CD4-positive, alpha-beta T cell treated with Interleukin-4 for 1 hour (primary cell): ENCODE measurements at regions not wholly inside any gene's neighbourhood (a gene's known extent, or its start where the extent isn't known, plus 50 kb on each side); places are given as distances from the start of the nearest gene placed in this dataset.

Source experiments
- DNase-seq, 2 donors: peaks; one replicate each; pipeline ENCODE4 v3.0.0-alpha.2; 2020 to 2022

GRCh38 chr5:105740242-105740641 lies 1930.5 kb downstream of the EFNA5 start:
- DNase-seq = no peak

DNA sequence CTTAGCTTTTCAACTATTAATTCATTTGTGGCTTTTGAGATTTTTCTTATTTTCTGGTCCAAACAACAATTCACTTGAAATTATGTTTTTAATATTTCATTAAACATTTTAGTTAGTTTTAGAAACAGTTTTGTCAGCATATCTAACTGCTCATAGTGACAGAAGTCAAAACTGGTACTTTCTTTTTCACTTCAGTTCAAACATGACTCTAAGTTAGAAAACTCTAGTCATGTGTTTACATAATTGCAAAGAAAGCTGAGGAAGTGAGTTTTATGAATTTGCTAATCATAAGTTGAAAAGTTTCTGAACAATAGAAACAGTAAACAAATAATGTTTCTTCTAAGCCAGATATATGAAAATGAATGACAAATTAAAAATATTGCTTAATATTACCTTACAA lies 1931.0 kb downstream of the EFNA5 start:
- no peak for DNase-seq

DNA sequence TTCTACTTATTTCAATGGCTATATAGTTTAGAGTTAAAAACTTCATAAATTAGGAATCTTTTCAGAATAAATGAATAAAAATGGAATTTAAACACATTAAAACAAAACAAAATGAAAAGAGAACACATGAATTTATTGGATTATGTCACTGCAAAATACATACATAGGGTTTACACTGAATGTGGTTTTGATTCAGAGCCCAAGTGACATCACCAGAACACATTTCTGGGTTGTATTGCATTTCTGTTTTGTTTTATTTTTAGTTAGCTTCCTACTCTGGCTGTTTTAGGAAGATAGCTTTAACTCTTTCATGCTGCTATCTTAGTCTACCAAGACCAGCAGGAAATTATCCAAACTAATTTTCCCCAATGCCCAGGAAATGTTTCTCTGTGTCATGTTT lies 1935.0 kb downstream of the EFNA5 start:
- DNase-seq = no peak

- DNase-seq = no peak
These were observed 1939.8 kb downstream of the EFNA5 start for GRCh38 chr5:105730982-105731381.

DNA sequence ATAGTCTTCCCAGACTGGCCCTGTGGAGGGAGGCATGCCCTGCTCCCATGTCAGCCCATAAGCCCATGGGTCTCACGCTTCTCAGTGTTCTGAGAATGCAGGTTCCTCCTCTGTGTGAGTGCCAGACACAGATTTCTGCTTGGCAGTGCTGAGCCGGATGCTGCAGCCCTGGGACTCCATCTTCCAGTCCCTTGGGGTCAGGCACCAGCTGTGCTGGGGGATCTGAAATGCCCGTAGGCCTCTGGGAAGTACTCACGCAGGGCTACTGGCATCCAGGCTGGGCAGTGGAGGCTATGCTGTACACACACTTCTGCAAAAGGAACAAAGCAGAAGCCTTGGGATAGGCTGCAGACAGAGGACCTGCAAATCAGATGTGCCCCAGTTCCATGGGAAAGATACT lies 1944.6 kb downstream of the EFNA5 start:
- no peak for DNase-seq

- no peak for DNase-seq
These were observed 1962.3 kb downstream of the EFNA5 start for GRCh38 chr5:105708442-105708841.

- DNase-seq = no peak
These were observed 1968.4 kb downstream of the EFNA5 start for GRCh38 chr5:105702323-105702722.

GRCh38 chr5:105696440-105696839 lies 1974.3 kb downstream of the EFNA5 start:
- DNase-seq = no peak

DNA sequence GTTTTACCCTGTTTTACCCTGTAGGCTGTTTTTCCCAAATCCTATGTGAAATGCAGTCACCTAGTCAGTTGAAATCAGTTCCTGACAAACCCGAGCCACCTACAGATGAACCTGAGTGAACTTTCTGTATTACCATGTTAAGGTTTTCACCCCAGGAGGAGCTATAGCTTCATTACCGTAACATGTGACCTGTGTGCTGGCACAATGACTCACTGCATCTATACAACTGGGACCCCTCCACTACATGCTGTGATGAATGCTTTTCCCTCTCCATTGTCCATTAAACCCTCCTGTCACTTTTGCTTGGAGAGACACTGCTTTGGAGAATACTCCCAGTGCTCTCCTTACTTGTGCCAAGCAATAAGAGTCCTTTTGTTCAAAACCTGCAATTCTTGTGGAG lies 1974.8 kb downstream of the EFNA5 start:
- DNase-seq = no peak

DNA sequence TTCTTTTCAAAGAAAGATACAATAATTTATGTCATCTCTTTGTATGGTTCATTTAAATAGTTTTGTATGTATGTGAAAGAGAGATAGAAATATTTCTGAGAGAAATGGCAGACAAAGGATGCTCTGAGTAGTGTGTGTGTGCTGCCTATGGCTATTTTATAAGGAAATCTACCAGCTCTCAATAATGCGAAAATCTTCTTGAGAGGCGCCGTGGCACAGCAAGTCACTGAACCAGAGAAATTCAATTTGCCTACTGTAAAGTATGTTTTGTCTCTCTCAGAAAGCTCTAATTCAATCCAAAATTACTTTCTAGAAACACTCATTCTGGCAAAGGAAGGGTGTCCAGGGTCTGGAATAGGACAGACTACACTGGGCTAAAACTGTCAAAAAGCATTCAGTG lies 1981.1 kb downstream of the EFNA5 start:
- no peak for DNase-seq

GRCh38 chr5:105688227-105688792 lies 1982.4 kb downstream of the EFNA5 start:
- no peak for DNase-seq

GRCh38 chr5:105687493-105687892 lies 1983.2 kb downstream of the EFNA5 start:
- DNase-seq = no peak

- DNase-seq = no peak
These were observed 1984.9 kb downstream of the EFNA5 start for GRCh38 chr5:105685884-105686283.

DNA sequence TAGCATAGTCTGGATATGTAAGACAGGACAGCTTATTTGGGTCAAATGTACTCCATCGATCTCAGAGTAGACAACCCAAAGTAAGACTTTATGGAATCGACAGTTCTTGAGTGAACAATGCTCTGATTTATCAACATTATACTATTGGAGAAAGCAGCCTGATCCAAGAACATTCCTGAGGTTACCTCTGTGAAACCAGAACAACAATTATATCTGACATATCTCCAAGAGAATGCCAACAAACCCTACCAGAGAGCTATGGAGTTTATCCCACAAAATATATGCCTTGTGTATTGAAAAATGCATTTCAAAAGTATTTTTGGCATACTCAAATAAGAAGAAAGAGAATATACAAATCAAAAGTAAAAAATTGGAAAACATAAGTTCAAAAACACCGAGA lies 1985.9 kb downstream of the EFNA5 start:
- no peak for DNase-seq

DNA sequence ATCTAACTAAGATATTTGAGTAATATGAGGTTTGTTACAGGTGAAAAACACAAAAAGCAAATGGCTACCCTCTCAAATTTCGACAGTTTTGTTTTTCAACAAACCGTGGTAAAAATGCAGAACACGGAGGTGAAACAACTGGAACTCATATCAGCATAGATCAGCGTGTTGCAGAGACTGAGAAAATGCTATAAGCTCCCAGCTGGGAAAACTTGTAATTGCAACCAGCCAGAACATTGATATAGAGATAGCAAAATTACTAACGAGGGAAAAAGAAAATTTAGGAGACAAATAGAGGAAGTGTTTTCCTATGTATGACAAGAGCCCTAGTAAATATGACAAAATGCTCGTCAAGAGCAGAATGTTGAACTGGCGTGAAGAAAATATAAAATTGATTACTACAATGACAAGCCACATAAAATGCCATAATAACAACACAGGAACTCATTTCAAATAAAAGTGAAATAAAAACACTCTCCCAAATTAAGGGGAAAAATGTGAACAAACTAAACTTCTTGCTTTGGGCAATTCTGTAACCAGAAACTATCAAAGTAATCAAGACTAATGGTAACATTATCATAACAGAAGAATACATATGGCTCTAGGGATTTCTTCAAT lies 1989.8 kb downstream of the EFNA5 start:
- no peak for DNase-seq

- no peak for DNase-seq
These were observed 1993.4 kb downstream of the EFNA5 start for GRCh38 chr5:105677291-105677690.

DNA sequence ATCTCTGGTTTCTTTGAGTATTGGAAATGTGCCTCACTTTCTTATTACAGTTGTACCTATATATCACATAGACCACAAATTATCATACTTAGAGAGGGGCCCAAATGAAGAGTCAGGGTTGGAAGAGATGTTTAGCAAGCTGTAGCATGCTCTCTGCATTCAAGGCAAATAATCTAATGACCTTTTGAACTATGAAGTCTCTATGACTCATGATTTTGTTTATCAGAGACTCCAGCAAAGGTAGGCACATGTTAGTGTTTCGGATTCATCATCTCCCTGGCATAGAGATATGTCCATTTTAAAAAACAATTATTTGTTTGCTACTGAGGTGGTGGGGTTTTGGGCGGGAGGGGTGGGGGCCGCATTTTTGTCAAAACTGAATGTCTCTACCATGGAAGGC lies 2000.1 kb downstream of the EFNA5 start:
- no peak for DNase-seq

GRCh38 chr5:105663671-105664070 lies 2007.1 kb downstream of the EFNA5 start:
- no peak for DNase-seq

DNA sequence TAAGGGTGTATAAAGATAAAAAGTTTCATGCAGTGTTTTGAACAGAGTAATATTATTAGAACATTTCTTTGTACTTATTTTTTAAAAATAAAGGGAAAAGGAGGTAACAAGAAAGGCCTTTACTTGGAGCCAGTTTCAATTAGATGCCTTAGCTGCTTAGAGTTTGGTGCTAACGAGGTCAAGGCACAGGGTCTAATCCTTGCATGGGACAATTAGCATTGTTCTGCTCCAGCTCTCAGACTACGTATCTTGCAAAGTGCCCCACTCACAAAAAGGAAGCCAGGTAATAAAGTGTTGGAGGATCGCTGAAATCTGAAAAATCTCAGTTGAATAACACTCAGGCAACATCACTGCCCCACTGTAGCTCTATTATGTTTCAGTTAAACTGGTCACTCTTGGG lies 2011.3 kb downstream of the EFNA5 start:
- no peak for DNase-seq

- DNase-seq = no peak
These were observed 2030.4 kb downstream of the EFNA5 start for GRCh38 chr5:105640328-105640727.

DNA sequence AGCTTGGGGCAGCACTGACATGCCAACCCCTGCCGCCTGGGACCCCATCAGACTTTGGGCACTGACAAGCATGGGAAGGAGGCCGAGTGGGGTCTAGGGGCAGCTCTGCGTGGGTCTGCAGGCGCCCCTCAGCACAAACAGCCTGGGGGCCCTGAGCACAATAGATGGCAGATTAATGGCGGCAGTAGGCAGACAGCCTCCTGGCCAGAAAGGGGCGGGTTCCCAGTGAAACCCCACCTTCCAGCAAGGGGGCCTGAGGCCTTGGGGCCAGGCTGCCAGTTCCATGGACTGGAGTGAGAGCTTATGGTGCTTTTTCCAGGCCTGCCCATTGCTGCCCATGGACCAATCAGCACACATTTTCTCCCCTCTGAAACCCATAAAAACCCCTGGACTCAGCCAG lies 2031.2 kb downstream of the EFNA5 start:
- DNase-seq = no peak

DNA sequence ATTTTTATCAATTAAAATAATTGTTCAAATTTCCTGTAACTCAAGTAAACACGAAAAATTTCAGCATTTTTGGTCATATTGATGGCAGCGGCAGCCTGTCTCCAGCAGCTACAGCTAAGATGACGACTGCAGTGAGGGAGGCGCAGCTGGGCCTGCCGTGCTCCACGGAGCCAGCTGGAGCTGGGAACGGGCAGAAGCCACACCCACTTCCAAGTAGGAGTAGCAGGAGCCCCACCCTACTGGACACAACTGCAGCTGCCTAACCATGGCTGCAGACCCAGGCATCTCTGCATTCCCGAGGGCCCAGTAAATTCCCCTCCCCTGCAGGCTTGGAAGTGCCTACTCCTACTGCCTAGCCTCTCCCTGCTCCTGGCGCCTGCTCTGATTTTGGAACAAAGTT lies 2031.7 kb downstream of the EFNA5 start:
- DNase-seq = no peak

- DNase-seq = no peak
These were observed 2032.3 kb downstream of the EFNA5 start for GRCh38 chr5:105638437-105638836.

DNA sequence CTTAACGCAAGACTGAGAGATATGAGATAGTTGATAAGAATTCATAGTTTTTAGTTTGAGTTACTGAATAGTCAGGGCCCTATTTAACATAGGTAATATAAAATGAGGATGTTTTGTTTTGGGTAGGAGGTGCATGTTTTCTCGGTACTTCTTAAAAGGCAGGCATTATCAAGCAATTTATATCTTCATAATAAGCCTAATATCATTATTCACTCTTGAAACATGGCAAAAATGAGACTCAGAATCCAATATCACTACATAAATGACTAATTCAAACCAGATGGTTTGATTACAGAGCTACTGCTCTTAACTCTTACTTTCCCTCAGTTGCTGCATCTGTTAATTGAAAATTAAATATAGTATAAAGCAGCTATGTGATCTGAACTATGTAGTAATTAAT lies 2038.7 kb downstream of the EFNA5 start:
- DNase-seq = no peak

DNA sequence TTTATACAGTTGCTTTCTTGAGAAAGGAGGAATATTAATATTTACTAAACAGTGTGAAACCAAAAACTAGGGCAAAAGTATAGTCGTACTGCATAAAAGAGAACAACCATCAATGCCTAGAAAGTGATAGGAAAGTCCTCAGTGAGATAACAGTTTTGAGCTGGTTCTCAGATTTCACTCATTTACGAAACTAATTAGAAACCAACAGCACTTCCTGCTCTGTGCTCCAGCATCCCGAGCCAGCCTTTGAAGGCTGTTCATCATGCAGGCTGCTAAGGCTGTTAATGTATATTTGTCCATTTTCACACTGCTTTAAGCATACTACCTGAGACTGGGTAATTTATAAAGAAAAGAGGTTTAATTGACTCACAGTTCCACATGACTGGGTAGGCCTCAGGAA lies 2039.9 kb downstream of the EFNA5 start:
- no peak for DNase-seq
